NT2/D1 (cell line): ENCODE measurements at regions not wholly inside any gene's neighbourhood (a gene's known extent, or its start where the extent isn't known, plus 50 kb on each side); places are given as distances from the start of the nearest gene placed in this dataset.
"Not testable (repeated sequence)": the region's sequence is repeated elsewhere in the genome, so short reads cannot be mapped to it uniquely, and the experiment has no call there.

Source experiments
- DNase-seq: peaks from one replicate; pipeline ENCODE4 v3.0.0-alpha.2; 2011; ENCODE audit warnings: low read depth, low spot score
- H3K27me3 ChIP-seq: 2 replicates; pipeline ENCODE4 v1.6.0; 2011; ENCODE audit warnings: mild to moderate bottlenecking; ENCODE audit not compliant: insufficient read length, insufficient read depth
- H3K36me3 ChIP-seq: 2 replicates; pipeline ENCODE4 v1.6.1; 2011; ENCODE audit warnings: mild to moderate bottlenecking, low read length, mixed read lengths; ENCODE audit not compliant: insufficient read depth, insufficient read length
- H3K4me1 ChIP-seq: 2 replicates; pipeline ENCODE4 v1.5.1; 2011; ENCODE audit not compliant: insufficient read depth, insufficient read length
- H3K4me3 ChIP-seq: 2 replicates; pipeline ENCODE4 v1.5.1; 2011; ENCODE audit warnings: low read depth; ENCODE audit not compliant: insufficient read length
- H3K9ac ChIP-seq: 2 replicates; pipeline ENCODE4 v1.6.0; 2011; ENCODE audit warnings: low read depth; ENCODE audit not compliant: insufficient read length
- H3K9me3 ChIP-seq: 2 replicates; pipeline ENCODE4 v1.5.1; 2011; ENCODE audit warnings: mild to moderate bottlenecking, low read length; ENCODE audit not compliant: insufficient read depth
- SUZ12 ChIP-seq: IDR thresholded peaks from 2 replicates; pipeline ENCODE4 v1.6.1; 2011; ENCODE audit not compliant: insufficient read length, insufficient read depth; ENCODE audit errors: extremely low read depth
- YY1 ChIP-seq: IDR thresholded peaks from 2 replicates; pipeline ENCODE4 v1.6.1; 2011; ENCODE audit not compliant: insufficient read length, insufficient read depth
- ZNF274 ChIP-seq: IDR thresholded peaks from 2 replicates; pipeline ENCODE4 v1.6.1; 2011; ENCODE audit warnings: mild to moderate bottlenecking, low read depth, low read length

- Histone ChIP-seq H3K36me3 (no peaks in the 10 kb centered on the region), H3K9ac (no peak overlapping the region), H3K9me3 (peaks cover 23% of the 10 kb centered on the region), H3K4me3 (no peak overlapping the region), H3K27me3 (no peaks in the 10 kb centered on the region), H3K4me1 (no peaks in the 10 kb centered on the region)
- no peak for DNase-seq
- no peak for TF ChIP-seq YY1
- TF ChIP-seq SUZ12, result no peak
- no peak for TF ChIP-seq ZNF274
Measured at GRCh38 chr12:94012590-94012989, 135.8 kb upstream of the PLXNC1 start.

DNA sequence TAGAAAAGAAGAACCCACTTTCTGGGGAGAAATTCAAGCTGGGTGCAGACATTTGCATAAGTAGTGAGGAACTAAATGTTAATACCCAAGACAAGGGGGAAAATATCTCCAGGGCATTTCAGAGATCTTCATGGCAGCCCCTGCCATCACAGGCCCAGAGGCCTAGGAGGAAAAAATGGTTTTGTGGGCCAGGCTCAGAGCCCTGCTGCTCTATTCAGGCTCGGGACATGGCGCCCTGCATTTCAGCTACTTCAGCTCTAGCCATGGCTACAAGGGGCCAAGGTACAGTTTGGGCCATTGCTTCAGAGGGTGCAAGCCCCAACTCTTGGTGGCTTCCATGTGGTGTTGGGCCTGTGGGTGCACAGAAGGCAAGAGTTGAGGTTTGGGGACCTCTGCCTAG, 131.1 kb upstream of the PLXNC1 start:
- H3K9me3 ChIP-seq, result peaks cover 38% of the 10 kb centered on the region
- H3K36me3 ChIP-seq, DNase-seq, H3K4me3 ChIP-seq, H3K27me3 ChIP-seq, H3K9ac ChIP-seq, H3K4me1 ChIP-seq: not testable (repeated sequence)

- H3K9me3 ChIP-seq, result peaks cover 54% of the 10 kb centered on the region
- H3K4me1 ChIP-seq, result no peaks in the 10 kb centered on the region
- H3K27me3 ChIP-seq, result no peaks in the 10 kb centered on the region
- no peaks in the 10 kb centered on the region for H3K36me3 ChIP-seq
- no peak for DNase-seq
- H3K4me3 ChIP-seq, result no peak overlapping the region
- TF ChIP-seq YY1 (no peak), ZNF274 (no peak), SUZ12 (no peak)
- no peak overlapping the region for H3K9ac ChIP-seq
Measured at GRCh38 chr12:94020335-94020734, 128.0 kb upstream of the PLXNC1 start.

- H3K4me3 ChIP-seq, result no peak overlapping the region
- peaks cover 24% of the 10 kb centered on the region for H3K9me3 ChIP-seq
- no peak for DNase-seq
- TF ChIP-seq SUZ12 (no peak), ZNF274 (no peak), YY1 (no peak)
- H3K4me1 ChIP-seq, result no peaks in the 10 kb centered on the region
- no peaks in the 10 kb centered on the region for H3K27me3 ChIP-seq
- H3K9ac ChIP-seq, result no peak overlapping the region
- H3K36me3 ChIP-seq, result no peaks in the 10 kb centered on the region
Measured at GRCh38 chr12:94023879-94024278, 124.5 kb upstream of the PLXNC1 start.

- no peaks in the 10 kb centered on the region for H3K27me3 ChIP-seq
- peaks cover 16% of the 10 kb centered on the region for H3K9me3 ChIP-seq
- no peak overlapping the region for H3K9ac ChIP-seq
- H3K4me1 ChIP-seq, result no peaks in the 10 kb centered on the region
- H3K36me3 ChIP-seq, result no peaks in the 10 kb centered on the region
- no peak for TF ChIP-seq YY1
- no peak for TF ChIP-seq SUZ12
- TF ChIP-seq ZNF274, result no peak
- DNase-seq, result no peak
- no peak overlapping the region for H3K4me3 ChIP-seq
Measured at GRCh38 chr12:94025068-94025467, 123.3 kb upstream of the PLXNC1 start.

DNA sequence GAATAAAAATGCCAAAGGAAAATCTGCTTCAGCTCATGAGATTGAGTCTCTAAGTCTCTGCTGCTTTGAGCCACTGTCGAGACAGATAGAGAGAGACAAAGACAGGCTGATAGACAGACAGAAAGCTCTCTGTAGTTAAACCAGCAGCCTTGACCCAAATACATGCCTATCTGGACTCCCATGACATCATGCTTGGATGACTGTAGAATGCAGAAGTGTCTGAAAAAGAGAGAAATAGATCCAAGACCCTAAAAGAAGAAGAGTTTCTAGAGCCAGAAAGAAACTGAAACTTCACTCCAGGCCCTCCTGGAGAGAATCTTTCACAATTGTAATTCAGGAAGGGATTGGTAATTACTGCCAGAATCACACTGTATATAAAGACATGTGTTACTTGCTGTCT, 122.6 kb upstream of the PLXNC1 start:
- TF ChIP-seq SUZ12, result no peak
- TF ChIP-seq ZNF274, result no peak
- TF ChIP-seq YY1, result no peak
- no peak overlapping the region for H3K4me3 ChIP-seq
- no peaks in the 10 kb centered on the region for H3K4me1 ChIP-seq
- no peak for DNase-seq
- H3K36me3 ChIP-seq, result no peaks in the 10 kb centered on the region
- no peak overlapping the region for H3K9ac ChIP-seq
- peaks cover 16% of the 10 kb centered on the region; the same call in 1 of the 2 replicates for H3K9me3 ChIP-seq
- H3K27me3 ChIP-seq, result no peaks in the 10 kb centered on the region

DNA sequence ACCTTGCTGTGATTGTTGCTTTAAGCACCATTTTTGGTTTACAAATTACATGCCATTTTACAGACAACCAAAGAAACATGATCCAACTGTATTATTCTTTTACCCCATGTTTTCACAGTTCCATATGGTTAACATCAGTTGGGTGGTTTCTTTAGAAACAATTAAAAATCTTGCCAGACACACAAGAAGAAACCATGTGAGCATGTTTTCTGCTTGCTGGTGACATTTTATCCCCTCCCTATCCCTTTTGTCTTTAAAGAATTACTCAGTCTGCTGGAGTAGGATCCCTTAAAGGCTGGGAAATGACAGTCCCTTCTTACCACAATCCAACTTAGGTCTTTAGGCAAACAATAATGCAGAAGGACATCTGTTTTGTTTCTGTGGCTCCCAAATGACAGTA, 121.8 kb upstream of the PLXNC1 start:
- Histone ChIP-seq H3K4me1 (no peaks in the 10 kb centered on the region), H3K9ac (no peak overlapping the region), H3K36me3 (no peaks in the 10 kb centered on the region), H3K4me3 (no peak overlapping the region), H3K9me3 (peaks cover 16% of the 10 kb centered on the region; the same call in 1 of the 2 replicates), H3K27me3 (no peaks in the 10 kb centered on the region)
- TF ChIP-seq ZNF274 (no peak), SUZ12 (no peak), YY1 (no peak)
- DNase-seq, result no peak

GRCh38 chr12:94027561-94027960, 120.8 kb upstream of the PLXNC1 start:
- DNase-seq, result no peak
- H3K9ac ChIP-seq, result no peak overlapping the region
- H3K4me1 ChIP-seq, result no peaks in the 10 kb centered on the region
- H3K36me3 ChIP-seq, result no peaks in the 10 kb centered on the region
- peaks cover 16% of the 10 kb centered on the region; the same call in 1 of the 2 replicates for H3K9me3 ChIP-seq
- H3K27me3 ChIP-seq, result no peaks in the 10 kb centered on the region
- H3K4me3 ChIP-seq, result no peak overlapping the region
- TF ChIP-seq SUZ12 (no peak), YY1 (no peak), ZNF274 (no peak)
